ENCODE measurements at regions not wholly inside any gene's neighbourhood (a gene's known extent, or its start where the extent isn't known, plus 50 kb on each side); places are given as distances from the start of the nearest gene placed in this dataset.
"Not testable (repeated sequence)": the region's sequence is repeated elsewhere in the genome, so short reads cannot be mapped to it uniquely, and the experiment has no call there.

- no peak for DNase-seq
Measured at GRCh38 chr13:90222758-90223157, 1124.7 kb upstream of the MIR17HG start.

GRCh38 chr13:90230311-90230710 is 1117.2 kb upstream of the MIR17HG start:
- no peak for DNase-seq

GRCh38 chr13:90232291-90232690 is 1115.2 kb upstream of the MIR17HG start:
- DNase-seq, result no peak

GRCh38 chr13:90233933-90234672 is 1113.4 kb upstream of the MIR17HG start:
- no peak for DNase-seq

GRCh38 chr13:90237852-90238251 is 1109.6 kb upstream of the MIR17HG start:
- no peak for DNase-seq

GRCh38 chr13:90238413-90238812 is 1109.1 kb upstream of the MIR17HG start:
- no peak for DNase-seq

GRCh38 chr13:90239130-90239529 is 1108.4 kb upstream of the MIR17HG start:
- DNase-seq, result no peak

- DNase-seq, result no peak
Measured at GRCh38 chr13:90246005-90246404, 1101.5 kb upstream of the MIR17HG start.

- DNase-seq, result no peak
Measured at GRCh38 chr13:90246687-90247345, 1100.7 kb upstream of the MIR17HG start.

GRCh38 chr13:90253806-90254205 is 1093.7 kb upstream of the MIR17HG start:
- no peak for DNase-seq

- DNase-seq, result no peak
Measured at GRCh38 chr13:90254437-90254836, 1093.0 kb upstream of the MIR17HG start.

GRCh38 chr13:90256746-90257145 is 1090.7 kb upstream of the MIR17HG start:
- DNase-seq, result no peak

GRCh38 chr13:90258129-90258528 is 1089.4 kb upstream of the MIR17HG start:
- DNase-seq, result no peak

GRCh38 chr13:90261343-90261742 is 1086.1 kb upstream of the MIR17HG start:
- DNase-seq, result no peak

GRCh38 chr13:90270226-90270625 is 1077.3 kb upstream of the MIR17HG start:
- DNase-seq, result no peak

GRCh38 chr13:90272356-90272755 is 1075.1 kb upstream of the MIR17HG start:
- no peak for DNase-seq

- DNase-seq, result no peak
Measured at GRCh38 chr13:90276216-90276615, 1071.3 kb upstream of the MIR17HG start.

GRCh38 chr13:90278231-90278630 is 1069.3 kb upstream of the MIR17HG start:
- not testable (repeated sequence) for DNase-seq

GRCh38 chr13:90281709-90282108 is 1065.8 kb upstream of the MIR17HG start:
- DNase-seq, result no peak

GRCh38 chr13:90287521-90287920 is 1060.0 kb upstream of the MIR17HG start:
- no peak for DNase-seq

GRCh38 chr13:90293793-90294361 is 1053.6 kb upstream of the MIR17HG start:
- DNase-seq, result no peak

GRCh38 chr13:90299238-90299637 is 1048.2 kb upstream of the MIR17HG start:
- no peak for DNase-seq

- DNase-seq, result no peak
Measured at GRCh38 chr13:90300015-90300414, 1047.5 kb upstream of the MIR17HG start.

- no peak for DNase-seq
Measured at GRCh38 chr13:90302107-90302506, 1045.4 kb upstream of the MIR17HG start.

Data from activated CD4-positive, alpha-beta T cell treated with anti-CD3 and anti-CD28 coated beads for 48 hours (primary cell).